ENCODE measurements at regions not wholly inside any gene's neighbourhood (a gene's known extent, or its start where the extent isn't known, plus 50 kb on each side); places are given as distances from the start of the nearest gene placed in this dataset.
"Not testable (repeated sequence)": the region's sequence is repeated elsewhere in the genome, so short reads cannot be mapped to it uniquely, and the experiment has no call there.

DNA sequence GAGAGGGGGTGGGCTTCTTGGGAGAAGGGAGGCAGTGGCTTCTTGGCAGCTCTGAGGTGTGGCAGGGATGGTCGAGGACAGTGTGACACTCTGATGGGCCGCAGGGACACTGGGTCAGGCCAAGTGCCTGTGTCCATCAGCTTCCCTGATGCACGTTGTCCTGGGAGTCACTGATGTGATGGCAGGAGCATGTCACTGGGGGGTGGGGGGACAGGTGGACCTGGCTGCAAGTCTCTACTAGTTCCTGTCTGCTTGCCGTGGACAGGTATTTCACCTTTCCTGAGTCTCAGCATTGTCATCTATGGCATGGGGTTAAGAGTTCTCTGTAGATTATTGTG, 592.9 kb downstream of the TBC1D22A start:
- TF ChIP-seq, protein P1, sequence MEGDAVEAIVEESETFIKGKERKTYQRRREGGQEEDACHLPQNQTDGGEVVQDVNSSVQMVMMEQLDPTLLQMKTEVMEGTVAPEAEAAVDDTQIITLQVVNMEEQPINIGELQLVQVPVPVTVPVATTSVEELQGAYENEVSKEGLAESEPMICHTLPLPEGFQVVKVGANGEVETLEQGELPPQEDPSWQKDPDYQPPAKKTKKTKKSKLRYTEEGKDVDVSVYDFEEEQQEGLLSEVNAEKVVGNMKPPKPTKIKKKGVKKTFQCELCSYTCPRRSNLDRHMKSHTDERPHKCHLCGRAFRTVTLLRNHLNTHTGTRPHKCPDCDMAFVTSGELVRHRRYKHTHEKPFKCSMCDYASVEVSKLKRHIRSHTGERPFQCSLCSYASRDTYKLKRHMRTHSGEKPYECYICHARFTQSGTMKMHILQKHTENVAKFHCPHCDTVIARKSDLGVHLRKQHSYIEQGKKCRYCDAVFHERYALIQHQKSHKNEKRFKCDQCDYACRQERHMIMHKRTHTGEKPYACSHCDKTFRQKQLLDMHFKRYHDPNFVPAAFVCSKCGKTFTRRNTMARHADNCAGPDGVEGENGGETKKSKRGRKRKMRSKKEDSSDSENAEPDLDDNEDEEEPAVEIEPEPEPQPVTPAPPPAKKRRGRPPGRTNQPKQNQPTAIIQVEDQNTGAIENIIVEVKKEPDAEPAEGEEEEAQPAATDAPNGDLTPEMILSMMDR (IDR thresholded peaks at IDR 0.05; ENCODE audit: control insufficient read depth, extremely low read depth, insufficient read depth): no peak
- no peak overlapping the region for H3K4me3 ChIP-seq (ENCODE audit: low read depth, low read length)
- no peak for DNase-seq (ENCODE audit: low read depth)

DNA sequence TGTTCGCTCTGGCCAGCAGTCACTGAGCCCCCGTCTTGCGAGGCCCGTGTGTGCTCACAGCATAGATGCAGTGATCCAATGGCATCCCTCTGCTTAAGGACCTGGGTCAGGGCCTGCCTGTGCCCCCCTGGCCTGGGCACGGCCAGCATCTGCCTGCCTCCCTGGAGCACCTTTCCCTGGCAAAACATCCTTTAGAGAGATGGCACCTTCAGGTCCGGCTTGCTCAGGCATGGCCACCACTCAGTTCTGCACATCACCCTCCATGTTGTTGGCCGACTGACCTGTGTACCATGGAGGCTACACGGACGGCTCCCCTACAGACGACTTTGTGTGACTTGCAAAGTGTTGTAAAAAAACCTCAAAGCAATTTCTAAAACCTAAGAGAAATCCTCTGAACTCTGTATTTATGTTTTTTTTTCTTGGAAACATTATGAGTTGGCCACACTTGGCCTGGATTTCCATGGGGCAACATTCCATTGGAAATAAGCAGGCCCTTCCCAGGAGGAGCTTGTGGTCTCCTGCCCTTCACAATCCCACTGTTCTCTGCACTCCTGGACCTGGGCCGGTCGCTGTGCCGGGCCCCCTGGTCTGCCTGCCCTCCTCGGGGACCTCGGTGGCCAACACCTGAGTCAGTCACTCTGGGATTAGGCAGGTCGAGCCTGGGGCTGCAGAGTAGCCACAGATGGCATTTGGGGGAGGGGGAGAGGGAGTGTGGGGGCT, 592.4 kb downstream of the TBC1D22A start:
- no peak overlapping the region for H3K4me3 ChIP-seq (ENCODE audit: low read depth, low read length)
- no peak for DNase-seq (ENCODE audit: low read depth)
- TF ChIP-seq, protein P1 (IDR thresholded peaks at IDR 0.05; ENCODE audit: control insufficient read depth, extremely low read depth, insufficient read depth): no peak

DNA sequence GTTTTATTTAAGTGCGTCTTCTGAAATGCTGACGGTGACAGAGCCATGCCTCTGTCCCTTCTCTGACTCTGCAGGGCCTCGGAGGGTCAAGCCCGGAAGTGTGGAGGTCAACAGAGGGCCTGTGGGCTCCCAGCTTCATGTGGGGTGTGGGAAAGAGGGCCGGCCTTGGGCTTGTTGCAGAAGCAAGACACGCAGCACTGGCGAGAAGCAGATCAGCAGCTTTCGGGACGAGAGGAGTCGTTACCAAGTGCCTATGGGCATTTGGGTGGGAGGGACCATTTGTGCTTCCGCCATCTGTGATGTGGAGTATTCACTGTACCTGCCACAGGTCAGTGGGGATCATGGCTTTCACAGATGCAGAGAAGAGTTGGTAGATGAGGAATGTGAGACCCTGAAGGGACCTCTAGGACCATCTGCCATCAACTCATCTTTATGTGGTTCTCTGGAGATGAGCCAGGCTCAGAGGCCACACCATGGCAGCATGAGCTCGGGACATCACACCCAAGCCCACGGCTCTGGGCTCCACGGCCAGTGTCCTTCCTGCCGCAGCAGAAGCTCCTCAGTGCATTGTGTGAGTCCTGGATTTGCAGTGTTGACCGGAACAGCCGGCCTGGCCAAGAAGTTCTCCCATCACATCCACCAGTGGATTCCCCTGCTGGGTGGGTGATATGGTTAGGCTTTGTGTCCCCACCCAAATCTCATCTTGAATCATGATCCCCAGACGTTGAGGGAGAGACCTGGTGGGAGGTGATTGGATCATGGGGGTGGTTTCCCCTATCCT, 590.7 kb downstream of the TBC1D22A start:
- no peak overlapping the region for H3K4me3 ChIP-seq (ENCODE audit: low read depth, low read length)
- TF ChIP-seq, protein P1 (IDR thresholded peaks at IDR 0.05; ENCODE audit: control insufficient read depth, extremely low read depth, insufficient read depth): no peak
- DNase-seq (ENCODE audit: low read depth): no peak

DNA sequence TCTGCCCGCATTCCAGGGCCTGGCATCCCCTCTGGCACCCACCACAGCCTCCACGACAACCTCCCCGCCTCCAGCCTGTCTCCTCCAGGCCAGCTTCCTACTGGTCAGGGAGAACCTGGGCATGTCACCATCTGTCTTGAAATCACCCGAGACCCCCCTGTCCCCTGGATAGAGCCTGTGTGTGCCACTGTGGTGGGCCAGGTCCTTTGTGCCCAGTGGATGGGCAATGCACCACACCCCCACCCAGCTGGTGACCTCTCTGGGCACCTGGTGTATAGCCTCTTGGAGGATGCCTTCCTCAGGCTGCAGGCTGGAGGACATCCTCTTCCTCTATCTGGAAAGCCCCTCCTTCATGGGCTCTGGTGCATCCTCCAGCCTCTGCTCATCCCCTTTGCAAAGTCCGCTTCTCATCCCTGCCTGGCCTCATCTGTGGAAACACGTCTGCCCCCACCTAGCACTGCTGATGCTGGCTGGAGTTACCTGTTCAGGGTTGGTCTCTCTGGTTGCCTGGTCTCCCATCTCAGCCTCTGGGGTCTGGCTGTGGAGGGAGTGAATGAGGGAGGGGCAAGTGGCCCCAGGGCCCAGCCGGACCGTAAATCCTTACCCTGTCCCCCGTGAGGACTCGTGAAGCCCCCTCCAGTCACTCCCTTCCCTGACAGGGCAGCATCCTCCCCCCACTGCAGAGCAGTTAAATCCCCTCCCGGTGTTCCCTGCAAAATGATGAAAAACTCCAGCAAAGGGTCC, 589.6 kb downstream of the TBC1D22A start:
- DNase-seq (ENCODE audit: low read depth): no peak
- TF ChIP-seq, protein P1 (IDR thresholded peaks at IDR 0.05; ENCODE audit: control insufficient read depth, extremely low read depth, insufficient read depth): no peak

DNA sequence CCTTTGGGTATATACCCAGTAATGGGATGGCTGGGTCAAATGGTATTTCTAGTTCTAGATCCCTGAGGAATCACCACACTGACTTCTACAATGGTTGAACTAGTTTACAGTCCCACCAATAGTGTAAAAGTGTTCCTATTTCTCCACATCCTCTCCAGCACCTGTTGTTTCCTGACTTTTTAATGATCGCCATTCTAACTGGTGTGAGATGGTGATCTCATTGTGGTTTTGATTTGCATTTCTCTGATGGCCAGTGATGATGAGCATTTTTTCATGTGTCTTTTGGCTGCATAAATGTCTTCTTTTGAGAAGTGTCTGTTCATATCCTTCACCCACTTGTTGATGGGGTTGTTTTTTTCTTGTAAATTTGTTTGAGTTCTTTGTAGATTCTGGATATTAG, 583.8 kb downstream of the TBC1D22A start:
- DNase-seq (ENCODE audit: low read depth); H3K4me3 ChIP-seq (ENCODE audit: low read depth, low read length): not testable (repeated sequence)

More for the DNA sequence above, 589.6 kb downstream of the TBC1D22A start:
- H3K4me3 ChIP-seq (ENCODE audit: low read depth, low read length): no peak overlapping the region

DNA sequence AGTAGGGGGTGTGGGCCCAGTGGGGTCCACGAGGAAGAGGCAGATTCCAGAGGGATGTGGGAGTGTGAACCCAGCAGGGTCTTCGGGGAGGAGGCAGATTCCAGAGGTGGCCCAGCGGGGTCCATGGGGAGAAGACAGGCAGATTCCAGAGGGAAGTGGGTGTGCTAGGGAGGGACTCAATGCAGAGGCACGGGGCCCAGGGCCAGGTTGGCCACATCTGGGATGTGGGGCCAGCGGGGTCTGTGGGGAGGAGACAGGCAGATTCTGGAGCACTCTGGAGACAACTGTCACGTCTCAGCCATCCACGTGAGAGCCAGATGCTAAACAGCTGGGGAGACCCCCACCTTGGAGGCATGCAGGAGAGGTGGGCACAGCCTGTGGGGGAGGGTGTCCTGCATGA, 582.6 kb downstream of the TBC1D22A start:
- TF ChIP-seq, protein P1 (IDR thresholded peaks at IDR 0.05; ENCODE audit: control insufficient read depth, extremely low read depth, insufficient read depth): no peak
- DNase-seq (ENCODE audit: low read depth): no peak
- no peak overlapping the region for H3K4me3 ChIP-seq (ENCODE audit: low read depth, low read length)

DNA sequence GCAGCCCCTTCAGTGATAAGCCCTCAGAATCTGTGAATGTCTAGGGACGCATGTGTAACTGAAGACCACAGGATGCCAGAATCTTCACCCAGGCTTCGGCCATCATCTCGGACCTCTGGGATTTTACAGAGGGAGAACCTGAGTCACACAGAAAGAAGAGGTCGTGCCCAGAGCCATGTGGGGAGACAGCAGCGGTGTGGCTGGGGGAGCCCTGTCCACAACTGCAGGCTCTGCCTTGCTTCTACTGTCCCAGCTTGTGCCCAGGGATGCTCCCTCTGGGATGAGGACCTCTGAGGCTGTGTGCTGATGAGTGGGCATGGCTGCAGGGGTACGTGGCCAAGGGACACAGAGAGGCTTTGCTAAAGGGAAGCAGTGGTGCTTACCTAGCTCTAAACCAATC, 582.0 kb downstream of the TBC1D22A start:
- TF ChIP-seq, protein P1 (IDR thresholded peaks at IDR 0.05; ENCODE audit: control insufficient read depth, extremely low read depth, insufficient read depth): no peak
- no peak for DNase-seq (ENCODE audit: low read depth)
- H3K4me3 ChIP-seq (ENCODE audit: low read depth, low read length): no peak overlapping the region
